ENCODE measurements at regions not wholly inside any gene's neighbourhood (a gene's known extent, or its start where the extent isn't known, plus 50 kb on each side); places are given as distances from the start of the nearest gene placed in this dataset.

DNA sequence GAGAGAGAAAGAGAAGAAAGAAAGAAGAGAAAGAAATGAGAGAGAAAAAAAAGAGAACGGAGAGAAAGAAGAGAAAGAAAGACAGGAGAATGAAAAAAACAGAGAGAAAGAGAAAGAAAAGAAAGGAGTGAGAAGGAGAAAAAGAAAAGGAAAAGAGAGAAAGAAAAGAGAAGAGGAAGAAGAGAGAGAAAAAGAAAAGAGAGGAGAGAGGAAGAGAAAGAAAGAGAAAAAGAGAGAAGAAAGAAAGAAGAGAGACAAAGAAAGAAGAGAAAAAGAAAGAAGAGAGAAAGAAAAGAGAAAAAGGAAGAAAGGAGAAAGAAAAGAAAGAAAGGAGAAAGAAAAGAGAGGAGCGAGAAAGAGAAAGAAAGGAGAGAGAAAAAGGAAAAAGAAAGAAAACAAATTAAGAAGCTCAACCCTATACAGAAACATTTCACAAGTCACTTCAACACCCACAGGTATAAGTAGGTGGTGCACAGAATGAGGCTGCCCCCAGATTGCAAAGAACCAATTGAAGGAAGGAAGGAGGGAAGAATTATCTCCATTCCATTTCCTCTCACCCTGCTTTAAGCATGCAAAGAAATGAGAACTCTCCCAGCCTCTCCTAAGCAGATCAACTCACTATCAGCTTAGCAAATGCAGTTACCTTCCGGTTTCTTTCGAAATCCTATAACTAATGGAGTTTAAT is 98.8 kb upstream of the CACNA1A start:
- DNase-seq: no peak

DNA sequence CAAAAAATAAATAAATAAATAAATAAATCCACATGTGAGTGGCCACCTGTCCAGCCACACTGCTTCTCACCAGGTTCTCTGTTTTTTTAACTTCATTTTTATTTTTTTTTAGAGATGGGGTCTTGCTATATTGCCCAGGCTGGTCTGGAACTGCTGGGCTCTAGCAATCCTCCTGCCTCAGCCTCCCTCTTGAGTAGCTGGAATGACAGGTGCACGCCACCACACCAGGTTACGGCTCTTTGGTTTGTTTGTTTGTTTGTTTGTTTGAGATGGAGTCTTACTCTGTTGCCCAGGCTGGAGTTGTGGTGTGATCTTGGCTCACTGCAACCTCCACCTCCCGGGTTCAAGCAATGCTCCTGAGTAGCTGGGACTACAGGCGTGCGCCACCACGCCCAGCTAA is 94.5 kb upstream of the CACNA1A start:
- no peak for DNase-seq

DNA sequence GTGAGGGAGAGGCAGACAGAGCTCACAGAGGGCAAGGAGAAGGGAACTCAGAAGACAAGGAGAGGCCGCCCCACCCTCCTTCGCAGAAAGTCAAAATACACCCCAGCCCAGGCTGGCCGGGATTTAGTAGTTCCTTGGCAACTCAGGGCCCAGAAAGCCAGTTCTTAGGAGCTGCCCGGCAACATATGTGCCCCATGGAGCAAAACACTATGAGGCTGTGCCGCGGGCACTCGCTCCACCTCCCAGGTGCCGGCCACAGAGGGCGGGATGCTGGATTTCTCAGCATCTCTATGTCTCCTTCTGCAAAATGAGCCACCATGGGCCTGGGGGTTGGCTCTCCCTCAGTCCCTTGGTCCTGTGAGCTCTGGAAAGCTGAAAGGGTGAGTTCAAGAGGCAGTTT is 93.8 kb upstream of the CACNA1A start:
- no peak for DNase-seq

DNA sequence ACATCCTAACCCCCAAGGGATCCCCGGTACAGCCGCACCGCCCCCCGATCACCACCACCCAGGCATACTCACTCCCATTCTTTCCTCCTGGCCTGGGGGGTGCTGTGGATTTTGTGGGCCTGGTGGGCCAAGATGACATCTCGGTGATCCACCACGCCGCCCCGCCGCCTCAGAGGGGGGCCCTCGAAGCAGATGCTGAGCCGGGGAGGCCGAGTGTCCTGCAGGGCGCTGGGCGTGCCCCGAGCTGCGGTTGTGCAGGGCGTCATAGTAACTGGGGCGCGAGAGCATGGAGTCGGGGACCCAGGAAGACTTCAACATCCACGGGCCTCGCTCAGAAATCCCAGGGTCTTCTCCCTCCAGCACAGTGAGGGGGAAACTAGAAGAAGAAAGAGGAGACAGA is 93.4 kb upstream of the CACNA1A start:
- DNase-seq: no peak

DNA sequence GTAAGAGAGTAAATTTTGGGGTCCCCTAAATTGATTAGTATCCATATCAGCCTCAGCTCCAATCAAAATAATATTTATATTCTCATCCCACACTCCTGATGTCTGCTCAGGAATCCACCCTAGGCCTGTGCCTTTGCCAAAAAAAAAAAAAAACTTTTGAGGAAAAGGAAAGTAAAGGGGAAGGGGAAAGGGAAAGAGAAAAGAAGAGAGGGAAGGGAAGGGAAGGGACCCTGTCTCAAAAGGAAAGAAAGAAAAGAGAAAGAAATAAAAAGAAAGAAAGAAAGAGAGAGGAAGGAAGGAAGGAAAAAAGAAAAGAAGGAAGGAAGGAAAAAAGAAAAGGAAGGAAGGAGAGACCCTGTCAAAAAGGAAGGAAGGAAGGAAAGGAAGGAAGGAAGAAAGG is 91.8 kb upstream of the CACNA1A start:
- DNase-seq: no peak

DNA sequence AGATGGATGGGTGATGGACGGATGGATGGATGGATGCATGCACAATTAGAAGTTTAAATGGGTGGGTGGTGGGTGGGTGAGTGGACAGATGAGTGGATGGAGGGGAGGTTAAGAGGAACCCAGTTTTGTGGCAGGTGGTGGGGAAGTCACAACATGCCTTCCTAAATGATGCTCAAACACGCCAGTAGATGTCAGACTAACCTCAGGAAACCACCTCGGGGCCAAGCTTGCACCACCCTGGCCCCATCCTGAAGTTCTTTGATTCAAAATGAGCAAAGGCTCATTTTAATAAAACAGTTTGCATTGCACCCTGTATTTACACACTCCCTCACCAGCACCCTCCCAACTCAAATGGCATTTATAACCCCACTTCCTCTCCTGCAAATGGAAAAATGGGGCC is 91.4 kb upstream of the CACNA1A start:
- DNase-seq: peak; percentile 47 to 63

DNA sequence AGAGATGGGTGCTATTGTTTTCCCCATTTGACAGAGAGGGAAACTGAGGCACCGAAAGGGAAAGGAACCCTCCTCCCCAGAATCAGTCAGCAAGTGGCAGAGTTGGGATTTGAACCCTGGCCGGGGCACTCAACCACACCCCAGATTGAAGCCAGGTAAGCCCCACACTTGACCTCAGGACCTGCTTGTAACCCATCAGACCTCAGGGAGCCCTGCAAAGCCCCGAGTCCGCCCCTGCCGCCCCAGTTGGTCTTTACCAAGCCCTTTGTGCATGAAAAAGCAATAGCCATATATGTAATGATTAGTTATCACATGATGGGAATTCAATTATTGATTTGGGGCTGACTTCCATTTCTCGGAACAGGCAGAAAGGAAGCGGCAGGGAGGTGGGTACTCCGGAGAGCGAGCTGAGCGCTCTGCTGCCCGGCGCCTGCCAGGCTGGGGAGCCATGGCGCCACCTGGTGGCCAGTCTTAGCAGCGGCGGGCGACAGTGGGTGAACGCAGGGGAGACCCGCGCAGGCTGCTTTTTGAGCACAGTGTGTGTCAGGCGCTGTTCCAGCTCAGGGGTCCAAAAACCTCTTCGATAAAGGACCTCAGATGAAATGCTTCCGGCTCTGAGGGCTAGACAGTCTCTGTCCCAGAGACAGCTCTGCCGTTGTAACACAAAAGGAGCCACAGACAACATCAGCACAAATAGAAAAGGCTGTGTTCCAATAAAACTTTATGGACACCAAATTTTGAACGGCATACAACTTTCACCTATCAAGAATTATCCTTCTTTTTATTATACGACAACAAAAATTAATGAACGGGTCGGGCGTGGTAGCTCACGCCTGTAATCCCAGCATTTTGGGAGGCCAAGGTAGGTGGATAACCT is 82.9 kb upstream of the CACNA1A start:
- DNase-seq: peak; percentile 77 to 80

DNA sequence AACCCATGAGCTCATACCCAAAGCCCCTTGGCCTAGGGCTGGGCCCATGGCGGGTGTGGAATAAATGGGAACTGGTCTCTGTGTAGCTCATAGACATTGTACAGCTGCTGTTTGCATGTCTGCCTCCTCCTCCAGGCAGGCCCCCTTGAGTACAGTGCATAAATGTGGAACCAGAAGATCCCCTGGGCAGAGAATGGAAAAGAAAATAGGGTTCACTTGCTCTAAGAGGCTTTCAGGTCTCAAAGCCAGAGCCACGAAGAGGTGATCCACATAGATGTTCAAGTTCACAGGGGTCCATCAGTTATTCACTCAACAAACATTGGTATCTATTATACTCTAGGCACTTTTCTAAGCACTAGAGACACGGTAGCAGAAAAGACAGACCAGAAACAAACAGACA is 79.2 kb upstream of the CACNA1A start:
- no peak for DNase-seq

DNA sequence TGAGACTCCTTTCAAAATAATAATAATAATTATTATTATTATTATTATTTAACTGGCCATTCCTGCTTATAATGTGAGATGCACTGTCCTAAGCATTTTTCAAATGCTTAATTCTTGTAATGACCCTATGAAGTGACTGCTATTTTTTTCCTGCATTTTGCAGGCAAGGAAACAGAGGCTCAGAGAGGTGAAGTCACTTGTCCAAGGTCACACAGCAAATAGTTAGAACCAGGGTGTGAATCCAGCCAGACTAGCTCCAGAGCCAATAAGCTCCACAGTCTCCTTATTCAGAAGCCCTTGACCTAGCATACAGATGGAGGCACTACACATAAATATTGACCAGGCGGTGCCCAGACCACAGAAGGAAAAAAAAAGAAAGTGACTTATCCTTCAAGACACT is 77.5 kb upstream of the CACNA1A start:
- no peak for DNase-seq

DNA sequence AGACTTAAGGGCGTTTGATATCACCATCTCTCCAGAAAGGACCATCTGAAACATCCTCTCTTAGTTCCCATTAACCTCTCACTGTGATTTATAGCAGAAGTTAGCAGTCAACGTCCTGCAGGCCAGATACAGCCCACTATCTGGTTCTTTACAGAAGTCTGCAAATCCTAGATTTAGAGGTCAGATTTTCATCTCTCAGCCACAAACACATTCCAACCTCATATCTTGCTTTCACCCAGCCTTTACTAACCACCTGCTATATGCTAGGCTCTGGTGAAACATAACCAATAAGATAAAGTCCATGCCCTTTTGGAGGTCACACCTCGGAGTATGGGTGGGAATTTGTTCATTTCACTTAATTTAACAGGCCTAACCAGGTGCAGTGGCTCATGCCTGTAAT is 76.8 kb upstream of the CACNA1A start:
- DNase-seq: no peak

DNA sequence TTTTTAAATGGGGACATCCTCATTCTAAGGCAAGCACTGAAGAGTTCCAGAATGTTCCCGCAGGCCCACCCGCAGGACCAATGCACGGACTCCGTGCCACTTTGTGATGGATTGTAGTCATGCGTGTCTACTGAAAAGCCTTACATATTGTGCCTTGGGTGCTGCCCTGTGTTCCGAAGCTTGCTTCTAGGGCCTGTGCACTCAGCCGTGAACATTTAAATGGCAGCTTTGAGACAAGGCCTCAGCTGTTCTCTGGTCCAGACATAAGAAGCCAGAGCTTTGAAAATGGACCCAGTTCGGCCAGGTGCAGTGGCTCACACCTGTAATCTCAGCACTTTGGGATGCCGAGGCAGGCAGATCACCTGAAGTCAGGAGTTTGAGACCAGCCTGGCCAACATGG is 75.3 kb upstream of the CACNA1A start:
- DNase-seq: no peak

DNA sequence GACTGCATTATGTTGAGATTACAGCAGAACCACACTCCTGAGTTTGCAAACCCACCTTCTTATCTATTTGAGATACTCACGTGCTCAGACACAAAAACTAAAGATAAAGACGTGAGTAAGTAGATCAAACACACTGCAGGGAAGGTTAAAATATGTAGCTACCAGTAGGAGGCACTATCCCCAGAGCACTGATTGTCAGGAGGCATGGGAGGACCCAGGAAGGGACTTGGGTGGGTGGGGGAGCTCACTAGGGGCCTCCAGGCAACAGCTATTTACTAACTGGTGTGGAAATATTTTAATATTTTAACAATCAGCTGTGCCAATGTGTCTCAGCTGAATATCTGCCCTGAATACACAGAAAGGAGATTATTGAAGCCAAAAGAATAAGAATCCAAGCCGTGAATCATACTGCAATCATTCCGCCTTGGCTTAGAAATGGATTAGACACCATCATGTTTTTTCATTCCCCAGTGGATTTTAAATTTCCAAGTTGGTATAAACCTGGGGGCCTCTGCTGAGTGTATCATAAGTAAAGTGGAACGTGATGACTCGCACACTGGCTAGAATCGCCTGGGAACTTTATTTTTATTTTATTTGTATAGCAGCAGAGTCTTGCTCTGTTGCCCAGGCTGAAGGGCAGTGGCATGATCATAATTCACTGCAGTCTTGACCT is 73.2 kb upstream of the CACNA1A start:
- DNase-seq: no peak

DNA sequence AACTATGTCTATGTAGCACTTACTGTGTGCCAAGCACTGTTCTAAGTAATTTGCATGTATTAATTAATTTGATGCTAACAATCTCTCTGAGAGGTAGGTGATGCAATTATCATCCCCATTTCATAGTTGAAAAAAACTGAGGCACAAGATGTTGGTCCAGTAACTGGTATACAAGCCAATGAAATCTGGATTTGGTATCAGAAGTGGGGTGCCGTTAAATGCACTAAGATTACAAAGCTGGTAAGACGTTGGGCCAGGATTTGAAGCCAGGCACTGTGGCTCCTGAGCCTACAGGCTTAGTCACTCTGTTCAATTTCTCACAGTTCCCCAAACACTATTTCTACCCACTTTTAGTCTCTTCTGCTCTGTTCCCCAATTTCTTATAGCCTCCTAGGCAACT is 70.4 kb upstream of the CACNA1A start:
- DNase-seq: no peak

DNA sequence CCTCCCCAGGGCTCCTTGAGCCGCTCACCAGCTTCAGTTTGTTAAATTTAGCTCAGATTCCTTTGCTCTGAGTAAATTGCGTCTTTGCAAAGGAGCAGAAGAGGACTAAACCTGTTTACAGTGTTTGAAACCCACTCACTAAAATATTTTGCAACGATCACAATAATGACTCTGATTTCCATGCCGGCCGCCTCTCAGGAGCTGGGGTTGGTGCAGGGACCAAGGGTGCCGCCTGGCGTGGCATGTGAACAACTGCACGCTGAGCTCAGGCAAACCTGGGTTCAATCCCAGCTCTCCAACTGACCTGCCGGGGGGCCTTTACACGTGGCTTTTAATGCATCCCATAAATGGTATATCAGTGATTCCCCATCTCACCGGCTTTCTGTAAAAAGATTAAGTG is 68.7 kb upstream of the CACNA1A start:
- DNase-seq: no peak

DNA sequence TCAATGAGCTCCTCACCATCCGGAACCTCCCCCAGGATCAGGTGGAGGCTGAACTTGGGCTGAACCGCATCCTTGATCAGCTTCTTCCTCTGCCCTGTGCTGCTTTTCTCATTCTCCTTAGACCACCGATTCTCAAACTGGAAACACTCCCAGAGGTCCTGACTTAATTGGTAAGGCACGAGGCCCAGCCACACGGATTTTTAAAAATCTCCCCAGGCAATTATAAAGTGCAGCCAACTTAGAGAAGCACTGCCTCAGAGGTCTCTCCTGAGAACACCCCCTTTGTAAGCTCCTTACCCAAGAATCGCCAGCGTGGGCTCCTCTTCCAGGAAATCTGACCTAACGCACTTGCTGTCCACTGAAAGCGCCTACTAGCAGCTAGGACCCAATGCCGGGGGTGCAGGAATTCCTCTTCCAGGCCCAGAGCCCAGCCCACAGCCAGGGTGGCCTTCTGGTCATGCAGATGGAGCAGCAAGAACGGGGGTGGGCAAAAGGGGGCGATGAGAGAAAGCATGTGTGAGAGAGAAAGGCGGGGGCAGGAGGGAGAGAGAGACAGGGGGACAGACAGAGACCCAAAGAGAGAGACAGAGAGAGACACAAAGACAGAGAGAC is 66.9 kb upstream of the CACNA1A start:
- DNase-seq: no peak

DNA sequence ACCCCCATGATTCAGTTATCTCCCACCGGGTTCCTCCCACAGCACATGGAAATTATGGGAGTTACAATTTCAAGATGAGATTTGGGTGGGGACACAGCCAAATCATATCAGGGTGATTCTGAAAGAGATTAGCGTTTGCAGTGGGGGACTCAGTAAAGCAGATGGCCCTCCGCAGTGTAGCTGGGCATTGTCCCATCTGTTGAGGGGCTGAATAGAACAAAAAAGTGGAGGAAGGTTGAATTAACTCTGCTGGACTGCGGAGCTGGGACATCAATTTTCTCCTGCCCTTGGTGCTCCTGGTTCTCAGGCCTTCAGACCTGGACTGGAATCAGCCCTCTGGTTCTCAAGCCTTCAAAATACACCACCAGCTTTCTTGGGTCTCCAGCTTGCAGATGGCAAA is 55.2 kb upstream of the CACNA1A start:
- DNase-seq: no peak

DNA sequence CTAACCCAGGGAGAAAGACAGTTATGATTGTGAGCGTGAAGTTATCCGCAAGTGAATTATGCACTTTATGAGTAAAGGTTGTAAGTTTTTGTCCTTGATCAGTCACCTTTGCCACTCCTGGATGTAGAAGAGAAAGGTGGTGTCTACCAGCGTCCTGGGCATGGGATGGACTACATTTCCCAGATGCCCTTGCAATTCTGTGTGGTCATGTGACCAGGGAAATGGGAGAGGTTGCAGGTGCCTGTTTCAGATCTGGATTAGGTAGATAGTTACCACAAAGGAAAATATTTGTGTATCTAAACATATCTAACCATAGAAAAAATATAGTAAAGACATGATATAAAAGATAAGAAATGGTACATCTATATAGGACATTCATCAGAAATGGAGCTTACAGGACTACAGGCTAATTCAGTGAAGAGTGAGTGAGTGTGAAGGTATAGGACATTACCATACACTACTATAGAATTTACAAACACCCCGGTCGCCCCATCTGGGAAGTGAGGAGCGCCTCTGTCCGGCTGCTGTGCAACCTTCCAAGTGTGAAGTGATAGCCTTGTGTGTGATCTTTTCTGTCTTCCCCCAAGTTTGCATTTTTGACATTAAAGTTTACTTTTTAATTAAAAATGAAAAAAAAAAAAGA is 51.6 kb upstream of the CACNA1A start:
- peak in 1 of 2 donors; percentile 17 for DNase-seq

DNA sequence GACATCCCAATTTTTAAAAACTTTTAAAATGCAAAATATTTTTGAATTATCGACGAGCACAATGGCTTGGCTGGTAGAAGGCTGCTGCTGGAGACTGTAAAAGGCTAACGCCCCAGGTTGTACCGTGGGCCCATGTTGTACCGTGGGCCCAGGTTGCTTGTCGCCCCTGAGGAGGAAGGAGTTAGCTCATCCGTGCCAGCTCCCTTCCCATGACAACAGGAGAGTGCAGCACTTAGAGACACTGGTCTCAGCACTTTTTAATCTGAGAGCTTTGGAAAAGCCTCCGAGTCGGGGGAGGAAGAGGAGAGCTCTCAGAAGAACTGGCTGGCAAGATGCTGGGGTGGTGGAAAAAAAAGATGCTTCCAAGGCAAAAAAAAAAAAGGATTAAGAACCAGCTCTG is 50.3 kb upstream of the CACNA1A start:
- DNase-seq: no peak

Measured in CD4-positive, alpha-beta T cell treated with Interleukin-1 beta for 1 hour (primary cell).